Stimulated activated CD4-positive, alpha-beta T cell treated with anti-CD3 and anti-CD28 coated beads, TNF-alpha, amount 100 ng/mL, for 24 hours (primary cell): ENCODE measurements at regions not wholly inside any gene's neighbourhood (a gene's known extent, or its start where the extent isn't known, plus 50 kb on each side); places are given as distances from the start of the nearest gene placed in this dataset.
"Not testable (repeated sequence)": the region's sequence is repeated elsewhere in the genome, so short reads cannot be mapped to it uniquely, and the experiment has no call there.

Experiments used
- DNase-seq, 3 experiments: peaks; one replicate each; pipeline ENCODE4 v3.0.0-alpha.2; 2020; ENCODE audit warnings: low read depth in 3 of 3

DNA sequence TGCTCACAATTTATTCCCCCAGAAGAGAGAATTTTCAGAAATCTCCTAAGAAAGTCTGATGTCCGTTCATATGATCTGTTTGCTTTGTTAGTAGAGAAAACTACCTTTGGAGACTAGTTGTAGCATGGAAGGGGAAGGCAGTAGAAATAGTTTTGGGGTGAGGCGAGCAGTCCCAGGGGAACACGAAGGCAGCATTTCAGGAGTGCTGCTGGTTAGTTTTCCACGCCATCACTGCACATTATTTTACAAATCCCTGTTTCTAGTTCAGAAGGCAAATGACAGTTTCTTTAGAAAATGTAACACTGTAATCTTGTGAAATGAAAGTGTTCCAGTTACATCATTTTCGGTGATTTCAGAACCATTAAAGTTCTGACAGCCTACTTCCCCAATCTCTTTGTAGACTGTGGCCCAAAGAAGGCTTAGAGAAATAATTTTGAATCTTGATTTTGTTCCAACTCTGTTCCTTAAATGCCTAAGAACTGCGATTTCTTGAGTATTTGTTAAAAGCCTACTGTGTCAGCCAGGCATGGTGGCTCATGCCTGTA, 123.8 kb downstream of the LAT start:
- not testable (repeated sequence) for DNase-seq

DNA sequence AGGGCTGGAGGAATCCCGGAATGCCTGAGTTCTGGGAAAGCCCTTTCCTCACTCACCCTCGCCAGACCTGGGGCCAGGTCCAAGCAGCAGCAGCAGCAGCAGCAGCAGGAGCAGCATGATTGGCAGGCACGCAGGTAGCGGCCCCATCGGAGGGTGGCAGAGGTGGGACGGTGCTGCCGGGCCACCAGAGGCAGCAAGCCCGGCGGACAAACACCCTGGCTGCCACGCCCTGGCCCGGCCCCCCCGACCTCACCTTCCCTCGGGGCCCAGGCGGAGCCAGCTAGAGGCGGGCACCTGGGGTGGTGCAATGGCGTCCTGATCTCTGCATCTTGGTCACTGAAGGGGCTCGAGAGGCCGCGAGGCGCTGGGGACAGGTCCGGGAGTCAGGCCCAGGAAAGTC, 122.4 kb downstream of the LAT start:
- DNase-seq, result no peak

DNA sequence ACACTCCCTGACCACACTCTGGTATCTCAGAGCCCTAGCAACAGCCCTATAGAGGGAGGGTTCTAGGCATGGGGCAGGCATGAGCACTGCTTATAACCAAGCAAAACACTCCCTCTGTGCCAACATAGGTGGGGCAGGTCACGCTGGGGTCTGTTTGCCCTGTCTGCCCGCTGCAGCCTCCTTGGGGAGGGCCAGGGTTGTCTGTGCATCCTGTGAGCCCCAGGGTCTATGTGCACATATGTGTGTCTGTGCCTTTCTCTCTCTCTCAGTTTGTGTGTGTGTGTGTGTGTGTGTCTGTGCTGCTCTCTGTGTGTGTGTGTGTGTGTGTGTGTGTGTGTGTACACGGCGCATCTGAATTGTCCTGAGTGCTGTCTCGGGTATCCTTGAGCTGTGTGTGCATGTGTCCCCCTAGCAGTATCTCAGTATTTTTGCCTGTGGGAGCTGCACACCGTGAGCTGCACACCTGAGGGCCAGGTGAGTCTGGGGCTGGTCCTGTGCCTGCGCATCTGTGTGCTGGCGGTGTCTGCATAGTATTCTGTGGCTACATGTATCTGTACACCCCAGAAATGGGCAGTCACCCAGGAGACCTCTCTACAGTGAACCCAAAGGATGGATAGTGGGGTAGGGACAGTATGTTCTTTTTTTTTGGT, 121.5 kb downstream of the LAT start:
- not testable (repeated sequence) for DNase-seq

DNA sequence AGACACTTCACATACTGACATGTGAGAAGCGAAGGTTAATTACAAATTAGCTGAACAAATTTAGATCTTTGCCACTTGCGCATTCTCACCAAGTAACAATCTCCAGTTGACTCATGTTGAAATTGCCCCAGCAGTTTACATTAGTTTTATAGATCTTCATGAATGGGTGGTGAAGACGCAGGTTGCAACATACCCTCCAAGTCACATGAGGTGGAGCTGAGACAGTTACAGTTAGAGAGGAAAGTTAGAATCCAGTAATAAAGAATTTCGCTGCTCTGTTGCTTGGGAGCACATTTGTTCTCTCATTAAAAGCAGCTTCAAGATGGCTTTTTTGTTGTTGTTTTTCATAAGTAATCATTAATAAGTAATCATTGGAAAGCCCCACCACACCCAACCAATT, 119.7 kb downstream of the LAT start:
- DNase-seq, result not testable (repeated sequence)

DNA sequence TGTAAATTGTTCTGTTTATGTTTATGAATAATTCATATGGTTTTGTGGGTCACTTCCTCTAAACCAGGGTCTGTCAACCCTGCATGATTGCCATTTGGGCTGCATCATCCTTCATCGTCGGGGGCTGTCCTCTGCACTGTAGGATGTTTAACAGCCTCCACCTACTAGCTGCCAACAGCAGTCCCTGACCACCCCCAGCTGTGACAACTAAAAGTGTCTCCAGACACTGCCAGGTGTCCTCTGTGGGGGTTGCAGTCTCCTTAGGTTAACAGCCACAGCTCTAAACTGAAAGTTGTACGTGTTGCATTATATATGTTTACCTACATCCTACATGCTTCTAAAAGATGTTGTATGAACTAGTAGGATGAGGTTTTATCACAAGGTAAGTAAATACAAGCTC, 113.1 kb downstream of the LAT start:
- not testable (repeated sequence) for DNase-seq

DNA sequence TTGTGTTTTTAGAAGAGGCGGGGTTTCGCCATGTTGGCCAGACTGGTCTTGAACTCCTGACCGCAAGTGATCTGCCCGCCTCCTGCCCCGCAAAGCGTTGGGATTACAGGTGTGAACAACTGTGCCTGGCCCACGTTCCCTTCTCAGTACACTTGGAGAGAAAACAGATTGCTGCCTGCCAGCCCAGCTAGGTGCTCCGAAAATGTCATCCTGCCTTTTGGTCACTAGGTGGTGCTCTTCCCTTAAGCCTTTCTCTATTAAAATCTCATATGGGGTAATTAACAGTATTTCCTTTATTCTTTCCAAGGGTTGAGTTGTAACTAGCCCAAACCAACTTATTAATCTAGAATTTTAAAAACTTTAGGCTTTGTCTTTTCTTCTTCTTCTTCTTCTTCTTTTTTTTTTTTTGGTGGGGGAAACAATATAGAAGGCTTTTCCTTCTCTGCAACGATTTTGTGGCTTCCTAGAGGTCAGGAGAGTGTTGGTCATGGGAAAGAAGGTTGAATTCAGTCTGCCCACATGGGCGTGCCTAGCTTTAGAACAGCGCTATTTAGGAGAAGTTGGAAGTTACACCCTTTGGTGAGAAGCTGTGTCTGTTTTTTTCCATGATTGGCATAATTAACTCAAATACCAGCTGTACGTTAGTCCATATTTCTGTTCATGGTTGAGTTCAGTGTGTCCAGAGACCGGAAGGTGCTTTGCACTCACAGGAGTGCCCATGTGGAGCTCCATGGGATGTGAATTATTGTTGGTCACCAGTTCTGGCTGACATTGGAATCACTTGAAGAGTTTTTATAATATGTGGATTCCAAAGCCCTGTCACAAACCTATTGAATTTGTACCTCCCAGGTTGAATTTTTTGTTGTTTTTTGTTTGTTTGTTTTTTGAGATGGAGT, 110.1 kb downstream of the LAT start:
- not testable (repeated sequence) for DNase-seq

DNA sequence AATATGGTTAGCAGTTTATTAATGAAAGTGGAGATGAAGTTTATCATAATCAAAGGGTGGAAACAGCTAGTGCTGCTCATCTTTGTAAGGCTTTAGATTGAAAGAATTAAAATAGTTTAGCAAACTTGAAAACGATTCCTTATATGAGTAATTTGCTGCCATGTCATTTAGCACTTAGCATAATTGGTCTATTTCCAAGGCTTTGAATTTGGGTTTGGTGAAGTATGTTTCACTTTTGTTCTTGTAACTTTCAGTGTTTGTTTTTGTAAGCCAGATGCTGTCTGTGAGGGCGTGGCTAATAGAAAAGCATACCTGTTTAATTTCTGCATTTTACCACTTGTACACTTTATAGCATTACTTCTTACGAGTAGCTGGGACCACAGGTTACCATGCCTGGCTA, 109.5 kb downstream of the LAT start:
- not testable (repeated sequence) for DNase-seq

DNA sequence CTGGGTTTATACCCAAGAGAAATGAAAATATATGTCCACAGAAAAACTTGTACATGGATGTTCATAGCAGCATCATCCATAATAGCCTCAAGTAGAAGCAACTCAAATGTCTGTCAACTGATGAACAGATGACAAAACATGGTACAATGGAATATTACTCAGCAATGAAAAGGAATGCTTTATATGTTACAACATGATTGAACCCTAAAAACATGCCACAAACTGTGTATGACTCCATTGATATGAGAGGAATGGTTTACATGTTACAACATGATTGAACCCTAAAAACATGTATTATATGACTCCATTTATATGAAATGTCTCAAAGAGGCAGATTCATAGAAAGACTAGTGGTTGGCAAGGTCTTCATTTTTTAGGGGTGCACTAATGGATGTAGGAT, 104.8 kb downstream of the LAT start:
- DNase-seq, result not testable (repeated sequence)

DNA sequence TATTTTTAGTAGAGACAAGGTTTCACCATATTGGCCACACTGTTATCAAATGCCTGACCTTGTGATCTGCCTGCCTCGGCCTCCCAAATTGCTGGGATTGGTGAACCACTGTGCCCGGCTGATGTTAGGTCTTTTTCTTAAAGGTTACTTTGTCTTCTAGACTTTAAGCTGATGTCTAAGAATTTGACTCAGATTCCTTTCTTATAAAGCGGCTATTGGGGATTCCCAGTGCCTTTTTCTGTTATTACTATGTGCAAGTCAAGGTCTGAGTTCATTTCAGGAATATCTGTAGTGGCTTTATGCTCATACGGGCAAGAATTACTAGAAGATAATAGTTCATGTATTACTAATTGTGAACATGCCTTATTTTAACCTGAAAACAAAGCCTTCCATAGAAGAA, 102.8 kb downstream of the LAT start:
- DNase-seq, result not testable (repeated sequence)

DNA sequence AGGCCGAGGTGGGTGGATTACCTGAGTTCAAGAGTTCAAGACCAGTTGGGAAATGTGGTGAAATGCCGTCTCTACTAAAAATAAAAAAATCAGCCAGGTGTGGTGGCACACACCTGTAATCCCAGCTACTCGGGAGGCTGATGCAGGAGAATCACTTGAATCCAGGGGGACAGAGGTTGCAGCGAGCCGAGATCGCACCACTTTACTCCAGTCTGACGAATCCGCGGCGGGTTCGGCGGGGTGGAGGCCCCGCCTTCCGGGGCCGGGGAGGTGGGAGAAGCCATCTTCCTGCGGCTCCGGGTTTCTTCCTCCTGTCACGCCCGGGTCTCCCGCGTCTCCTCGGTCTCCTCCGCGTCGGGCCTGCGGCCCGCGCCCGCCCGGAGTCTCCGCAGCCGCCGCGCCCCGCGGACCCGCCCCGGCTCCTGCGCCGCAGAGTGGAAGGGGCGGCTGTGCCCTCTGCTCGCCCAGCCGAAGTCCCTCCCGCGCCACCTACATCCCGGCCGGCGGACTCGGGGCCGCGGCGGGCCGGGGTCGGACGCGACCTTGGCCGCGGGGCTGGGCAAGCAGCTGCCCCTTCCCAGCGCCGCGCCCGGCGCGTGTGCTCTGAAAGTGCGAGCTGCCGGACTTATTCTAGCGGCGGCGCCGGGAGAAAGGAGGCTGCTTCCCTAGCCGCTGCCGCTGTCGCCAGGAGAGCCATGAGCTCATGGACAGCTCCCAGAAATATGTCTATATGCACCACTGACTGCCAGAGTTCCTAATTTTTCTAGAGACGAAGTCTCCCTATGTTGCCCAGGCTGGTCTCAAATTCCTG, 97.2 kb downstream of the LAT start:
- peak; percentile 5 to 30 (median 16) for DNase-seq

DNA sequence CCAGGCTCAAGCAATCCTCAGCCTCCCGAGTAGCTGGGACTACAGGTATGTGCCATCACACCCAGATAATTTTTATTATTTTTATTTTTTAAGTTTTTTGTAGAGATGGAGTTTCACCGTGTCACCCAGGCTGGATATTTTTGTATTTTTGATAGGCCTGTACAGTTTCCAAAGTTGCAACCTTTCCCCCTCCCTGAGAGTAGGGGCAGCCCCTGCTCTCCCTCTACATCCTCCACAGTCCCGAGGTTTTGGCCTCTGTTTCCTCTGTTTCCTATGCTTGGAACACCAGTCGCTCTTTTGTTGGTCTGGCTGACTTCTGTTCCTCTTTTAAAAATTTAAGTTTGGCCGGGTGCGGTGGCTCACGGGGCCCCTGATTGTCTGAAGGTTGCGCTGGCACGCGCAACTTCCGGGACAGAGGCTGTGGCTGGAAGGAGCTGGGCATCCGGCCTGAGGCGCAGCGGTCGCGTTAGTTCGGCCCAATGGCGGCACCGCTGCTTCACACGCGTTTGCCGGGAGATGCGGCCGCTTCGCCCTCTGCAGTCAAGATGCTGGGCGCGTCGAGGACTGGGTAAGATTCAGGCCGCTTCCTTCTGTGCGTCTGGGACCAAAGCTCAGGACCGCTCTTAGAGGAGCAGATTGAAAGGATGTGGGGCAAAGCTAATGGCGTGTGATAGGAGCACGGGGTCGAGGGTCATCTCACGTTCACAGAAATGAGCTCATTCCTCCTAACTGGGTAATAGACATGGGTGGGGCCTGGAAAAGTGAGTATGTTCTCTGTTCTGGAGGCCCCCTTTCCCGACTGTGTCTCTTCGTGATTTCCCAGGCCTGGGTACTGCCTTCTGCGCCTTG, 89.9 kb downstream of the LAT start:
- peak in 2 of 3 experiments; percentile 12 to 31 for DNase-seq

DNA sequence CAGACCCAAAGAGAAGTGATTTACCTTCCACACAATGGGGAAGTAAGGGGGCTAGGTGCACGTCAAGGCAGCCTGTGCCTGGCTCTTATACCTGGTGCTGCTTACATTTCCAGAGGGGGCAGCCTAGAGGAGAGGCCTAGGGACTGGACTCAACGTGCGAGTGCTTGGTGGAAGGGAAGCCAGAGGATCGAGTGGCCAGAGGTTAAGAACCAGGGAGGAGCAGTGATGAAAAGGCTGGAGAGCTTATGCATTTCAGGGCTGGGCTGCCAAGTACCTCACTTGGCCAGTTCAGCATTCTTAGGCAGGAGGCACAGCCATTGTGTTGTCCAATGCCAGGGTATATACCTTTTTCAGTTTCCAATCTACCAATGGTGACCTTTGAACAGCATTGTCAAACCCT, 77.4 kb downstream of the LAT start:
- not testable (repeated sequence) for DNase-seq

DNA sequence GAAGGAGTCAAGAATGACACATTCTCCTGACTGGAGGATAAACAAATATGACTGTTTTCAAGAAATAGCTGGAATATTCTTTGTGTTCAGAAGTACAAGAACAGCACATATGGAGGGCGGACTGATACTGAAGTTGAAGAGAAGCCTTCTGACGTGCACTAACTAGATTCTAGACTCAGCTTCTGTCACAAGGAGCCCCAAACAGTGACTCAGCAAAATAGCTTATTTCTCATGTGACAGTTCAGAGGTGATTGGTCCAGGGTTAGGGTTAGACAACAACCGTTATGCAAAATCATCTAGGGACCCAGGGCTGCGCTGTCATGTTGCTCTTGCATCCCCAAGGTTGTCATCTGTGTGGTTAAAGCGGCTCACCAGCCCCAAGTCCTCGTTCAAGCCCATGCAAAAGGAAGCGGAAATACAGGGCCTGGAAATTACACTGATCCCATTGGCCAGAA, 76.6 kb downstream of the LAT start:
- DNase-seq, result not testable (repeated sequence)

DNA sequence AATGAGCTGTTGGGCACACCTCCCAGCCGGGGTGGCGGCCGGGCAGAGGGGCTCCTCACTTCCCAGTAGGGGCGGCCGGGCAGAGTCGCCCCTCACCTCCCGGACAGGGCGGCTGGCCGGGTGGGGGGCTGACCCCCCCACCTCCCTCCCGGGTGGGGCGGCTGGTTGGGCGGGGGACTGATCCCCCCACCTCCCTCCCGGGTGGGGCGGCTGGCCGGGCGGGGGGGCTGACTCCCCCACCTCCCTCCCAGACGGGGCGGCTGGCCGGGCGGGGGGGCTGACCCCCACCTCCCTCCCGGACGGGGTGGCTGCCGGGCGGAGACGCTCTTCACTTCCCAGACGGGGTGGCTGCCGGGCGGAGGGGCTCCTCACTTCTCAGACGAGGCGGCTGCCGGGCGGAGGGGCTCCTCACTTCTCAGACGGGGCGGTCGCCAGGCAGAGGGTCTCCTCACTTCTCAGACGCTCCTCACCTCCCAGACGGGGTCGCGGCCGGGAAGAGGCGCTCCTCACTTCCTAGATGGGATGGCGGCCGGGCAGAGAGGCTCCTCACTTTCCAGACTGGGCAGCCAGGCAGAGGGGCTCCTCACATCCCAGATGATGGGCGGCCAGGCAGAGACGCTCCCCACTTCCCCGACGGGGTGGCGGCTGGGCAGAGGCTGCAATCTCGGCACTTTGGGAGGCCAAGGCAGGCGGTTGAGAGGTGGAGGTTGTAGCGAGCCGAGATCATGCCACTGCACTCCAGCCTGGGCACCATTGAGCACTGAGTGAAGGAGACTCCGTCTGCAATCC, 75.4 kb downstream of the LAT start:
- DNase-seq, result not testable (repeated sequence)

DNA sequence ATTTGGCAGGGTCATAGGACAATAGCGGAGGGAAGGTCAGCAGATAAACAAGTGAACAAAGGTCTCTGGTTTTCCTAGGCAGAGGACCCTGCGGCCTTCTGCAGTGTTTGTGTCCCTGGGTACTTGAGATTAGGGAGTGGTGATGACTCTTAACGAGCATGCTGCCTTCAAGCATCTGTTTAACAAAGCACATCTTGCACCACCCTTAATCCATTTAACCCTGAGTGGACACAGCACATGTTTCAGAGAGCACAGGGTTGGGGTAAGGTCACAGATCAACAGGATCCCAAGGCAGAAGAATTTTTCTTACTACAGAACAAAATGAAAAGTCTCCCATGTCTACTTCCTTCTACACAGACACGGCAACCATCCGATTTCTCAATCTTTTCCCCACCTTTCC, 74.7 kb downstream of the LAT start:
- DNase-seq, result not testable (repeated sequence)
